ENCODE measurements at regions not wholly inside any gene's neighbourhood (a gene's known extent, or its start where the extent isn't known, plus 50 kb on each side); places are given as distances from the start of the nearest gene placed in this dataset.
"Not testable (repeated sequence)": the region's sequence is repeated elsewhere in the genome, so short reads cannot be mapped to it uniquely, and the experiment has no call there.

GRCh38 chr12:90209029-90209428 is 500.4 kb upstream of the ATP2B1 start:
- Mint-ChIP-seq H3K36me3 (peaks cover 4% of the 10 kb centered on the region), H3K27ac (no peak overlapping the region), H3K27me3 (no peaks in the 10 kb centered on the region), H3K9me3 (peaks cover 2 to 20% (median 9%) of the 10 kb centered on the region in 3 donors), H3K4me3 (peak overlapping the region in 1 of 4 donors; percentile 14), H3K4me1 (peaks cover 5 to 7% (median 6%) of the 10 kb centered on the region in 3 donors)

DNA sequence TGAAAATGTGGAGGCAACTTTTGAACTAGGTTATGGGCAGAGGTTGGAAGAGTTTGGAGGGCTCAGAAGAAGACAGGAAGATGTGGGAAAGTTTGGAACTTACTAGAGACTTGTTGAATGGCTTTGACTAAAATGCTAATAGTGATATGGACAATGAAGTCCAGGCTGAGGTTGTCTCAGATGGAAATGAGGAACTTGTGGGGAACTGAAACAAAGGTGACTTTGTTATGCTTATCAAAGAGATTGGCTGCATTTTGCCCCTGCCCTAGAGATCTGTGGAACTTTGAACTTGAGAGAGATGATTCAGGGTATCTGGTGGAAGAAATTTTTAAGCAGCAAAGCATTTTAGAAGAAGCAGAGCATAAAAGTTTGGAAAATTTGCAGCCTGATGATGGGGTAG is 499.7 kb upstream of the ATP2B1 start:
- H3K36me3 Mint-ChIP-seq, H3K4me1 Mint-ChIP-seq, H3K4me3 Mint-ChIP-seq, H3K27me3 Mint-ChIP-seq: not testable (repeated sequence)
- Mint-ChIP-seq H3K9me3 (peaks cover 3 to 20% (median 9%) of the 10 kb centered on the region in 3 donors), H3K27ac (peak overlapping the region in 1 of 3 donors; percentile 42)

GRCh38 chr12:90207799-90208198 is 499.2 kb upstream of the ATP2B1 start:
- peaks cover 4 to 20% (median 9%) of the 10 kb centered on the region in 3 donors for H3K9me3 Mint-ChIP-seq
- H3K36me3 Mint-ChIP-seq = peaks cover 4% of the 10 kb centered on the region
- H3K4me3 Mint-ChIP-seq = no peak overlapping the region
- H3K4me1 Mint-ChIP-seq = peaks cover 5 to 7% (median 6%) of the 10 kb centered on the region in 3 donors
- no peaks in the 10 kb centered on the region for H3K27me3 Mint-ChIP-seq
- no peak overlapping the region for H3K27ac Mint-ChIP-seq

- H3K36me3 Mint-ChIP-seq = peaks cover 4% of the 10 kb centered on the region
- H3K9me3 Mint-ChIP-seq = peaks cover 4 to 12% (median 6%) of the 10 kb centered on the region in 3 donors
- H3K27me3 Mint-ChIP-seq = no peaks in the 10 kb centered on the region
- H3K4me3 Mint-ChIP-seq = no peak overlapping the region
- H3K4me1 Mint-ChIP-seq = peaks cover 5 to 7% (median 6%) of the 10 kb centered on the region in 3 donors
- no peak overlapping the region for H3K27ac Mint-ChIP-seq
Observed at GRCh38 chr12:90205165-90205564, 496.5 kb upstream of the ATP2B1 start.

DNA sequence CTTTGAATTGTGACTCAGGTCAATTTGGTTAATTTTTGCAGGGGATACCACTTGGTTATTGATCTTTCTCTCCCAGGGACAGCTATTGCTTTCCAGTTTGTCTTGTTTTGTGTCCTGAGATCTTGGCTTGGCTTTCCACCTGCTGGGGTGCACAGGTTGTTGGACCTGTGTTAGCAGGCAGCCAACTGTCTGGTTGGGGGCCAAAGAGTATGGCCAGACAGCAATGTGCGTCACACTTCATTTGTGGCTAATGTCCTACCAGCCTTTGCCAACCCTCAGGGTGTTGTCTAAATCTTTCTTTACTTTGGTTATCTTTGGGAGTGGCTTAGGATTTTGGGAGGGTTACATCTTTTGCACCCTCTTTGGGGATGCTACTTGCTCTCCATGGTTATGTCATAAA is 494.9 kb upstream of the ATP2B1 start:
- no peak overlapping the region for H3K27ac Mint-ChIP-seq

DNA sequence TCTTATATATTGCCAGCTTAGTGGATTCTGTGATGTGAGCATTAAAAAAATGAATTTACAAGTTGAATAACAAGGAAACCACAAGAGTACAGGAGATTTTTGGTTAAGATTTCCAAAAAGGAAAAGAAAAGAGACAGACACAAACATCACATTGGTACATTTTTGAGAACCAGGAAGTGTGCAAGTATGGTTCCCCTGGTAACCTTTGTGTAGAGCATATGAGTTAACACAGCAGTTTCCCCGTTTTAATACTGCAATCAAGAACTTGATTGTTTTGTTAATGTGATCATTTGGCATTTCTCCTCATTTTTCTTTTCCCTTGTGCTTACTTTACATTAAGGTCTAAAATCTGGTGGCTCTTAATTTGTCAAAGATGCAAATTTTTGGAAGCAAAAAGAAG is 490.4 kb upstream of the ATP2B1 start:
- Mint-ChIP-seq H3K4me1 (peaks cover 0 to 5% (median 3%) of the 10 kb centered on the region in 3 donors), H3K9me3 (peaks cover 0 to 2% (median 0%) of the 10 kb centered on the region in 3 donors), H3K36me3 (peaks cover 3% of the 10 kb centered on the region), H3K27me3 (no peaks in the 10 kb centered on the region), H3K4me3 (no peak overlapping the region), H3K27ac (no peak overlapping the region)

More for the DNA sequence above, 494.9 kb upstream of the ATP2B1 start:
- H3K4me3 Mint-ChIP-seq = no peak overlapping the region
- no peaks in the 10 kb centered on the region for H3K27me3 Mint-ChIP-seq
- peaks cover 3% of the 10 kb centered on the region for H3K36me3 Mint-ChIP-seq
- H3K4me1 Mint-ChIP-seq = peaks cover 5 to 12% (median 7%) of the 10 kb centered on the region in 3 donors
- peaks cover 4 to 5% (median 5%) of the 10 kb centered on the region in 3 donors for H3K9me3 Mint-ChIP-seq

GRCh38 chr12:90193500-90193899 is 484.9 kb upstream of the ATP2B1 start:
- no peaks in the 10 kb centered on the region for H3K27me3 Mint-ChIP-seq
- H3K9me3 Mint-ChIP-seq = peaks cover 0 to 3% (median 0%) of the 10 kb centered on the region in 3 donors
- no peak overlapping the region for H3K4me3 Mint-ChIP-seq

GRCh38 chr12:90188857-90189256 is 480.2 kb upstream of the ATP2B1 start:
- Mint-ChIP-seq H3K4me3 (no peak overlapping the region), H3K4me1 (peaks cover 0 to 6% (median 2%) of the 10 kb centered on the region in 3 donors), H3K36me3 (no peaks in the 10 kb centered on the region), H3K27me3 (no peaks in the 10 kb centered on the region), H3K9me3 (peaks cover 0 to 5% (median 2%) of the 10 kb centered on the region in 3 donors), H3K27ac (no peak overlapping the region)

More at GRCh38 chr12:90193500-90193899, 484.9 kb upstream of the ATP2B1 start:
- H3K4me1 Mint-ChIP-seq = peaks cover 0 to 1% (median 0%) of the 10 kb centered on the region in 3 donors
- peaks cover 3% of the 10 kb centered on the region for H3K36me3 Mint-ChIP-seq
- H3K27ac Mint-ChIP-seq = no peak overlapping the region

DNA sequence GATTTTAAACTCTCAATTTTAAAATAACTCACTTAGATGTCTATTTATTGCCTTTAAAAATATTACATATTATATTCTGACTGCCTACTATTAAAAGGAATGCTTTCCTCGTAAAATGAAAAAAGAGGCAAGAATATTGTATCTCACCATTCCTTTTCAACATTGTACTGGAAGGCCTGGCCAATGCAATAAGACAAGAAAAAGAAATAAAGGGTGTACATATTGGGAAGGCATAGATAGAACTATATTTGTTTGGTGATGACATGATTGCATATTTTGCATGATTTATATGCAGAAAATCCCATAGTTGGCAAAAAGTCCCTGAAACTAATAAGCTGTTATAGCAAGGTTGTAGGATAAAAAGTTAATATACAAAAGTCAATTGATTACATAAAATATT is 474.6 kb upstream of the ATP2B1 start:
- no peak overlapping the region for H3K4me3 Mint-ChIP-seq

GRCh38 chr12:90181216-90181615 is 472.6 kb upstream of the ATP2B1 start:
- Mint-ChIP-seq H3K36me3 (peaks cover 2% of the 10 kb centered on the region), H3K27me3 (peaks cover 2% of the 10 kb centered on the region), H3K4me1 (peaks cover 0 to 3% (median under 1%) of the 10 kb centered on the region in 3 donors), H3K4me3 (no peak overlapping the region), H3K27ac (no peak overlapping the region), H3K9me3 (peaks cover 0 to 9% (median under 1%) of the 10 kb centered on the region in 3 donors)

More for the DNA sequence above, 474.6 kb upstream of the ATP2B1 start:
- Mint-ChIP-seq H3K4me1 (peaks cover 0 to 6% (median 2%) of the 10 kb centered on the region in 3 donors), H3K27me3 (peaks cover 2% of the 10 kb centered on the region), H3K9me3 (peaks cover 0 to 9% (median 2%) of the 10 kb centered on the region in 3 donors), H3K36me3 (peaks cover 2% of the 10 kb centered on the region), H3K27ac (no peak overlapping the region)

DNA sequence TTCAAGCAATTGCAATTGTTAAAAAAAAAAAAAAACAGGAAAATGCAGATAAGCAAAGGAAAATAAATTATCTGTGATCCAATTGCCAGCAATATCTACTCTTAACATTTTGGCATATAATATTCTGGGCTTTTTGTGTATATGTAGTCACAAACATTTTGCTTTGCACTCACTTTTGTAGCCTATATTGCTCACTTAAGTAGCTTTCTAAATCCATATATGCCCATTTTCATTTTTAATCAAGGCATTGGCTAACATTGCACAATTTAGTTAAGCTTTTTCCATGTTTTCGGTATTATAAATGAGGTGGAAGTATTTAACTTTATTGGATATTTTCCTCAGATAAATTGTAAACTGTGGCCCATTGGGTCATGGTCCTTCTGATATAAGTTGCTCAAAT is 466.3 kb upstream of the ATP2B1 start:
- peaks cover 1% of the 10 kb centered on the region for H3K36me3 Mint-ChIP-seq
- H3K4me3 Mint-ChIP-seq = no peak overlapping the region
- no peaks in the 10 kb centered on the region for H3K9me3 Mint-ChIP-seq
- peaks cover 2% of the 10 kb centered on the region for H3K27me3 Mint-ChIP-seq
- H3K27ac Mint-ChIP-seq = no peak overlapping the region
- no peaks in the 10 kb centered on the region for H3K4me1 Mint-ChIP-seq

DNA sequence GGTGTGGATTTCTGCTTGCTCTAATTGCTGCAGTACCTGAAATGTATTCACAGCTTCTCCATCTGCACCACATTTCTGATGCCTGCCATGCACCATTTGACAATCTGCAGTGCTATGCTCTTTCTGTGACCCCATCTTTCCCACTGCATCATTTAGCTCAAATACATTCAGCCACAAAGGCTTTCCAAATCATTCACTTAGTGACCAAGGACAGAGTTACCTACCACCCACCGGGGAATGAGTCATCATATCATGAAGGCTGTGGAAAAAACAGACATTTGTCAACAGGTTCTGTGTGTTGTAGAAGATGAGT is 465.5 kb upstream of the ATP2B1 start:
- no peak overlapping the region for H3K27ac Mint-ChIP-seq
- H3K4me3 Mint-ChIP-seq = no peak overlapping the region
- no peaks in the 10 kb centered on the region for H3K27me3 Mint-ChIP-seq
- H3K9me3 Mint-ChIP-seq = no peaks in the 10 kb centered on the region
- H3K4me1 Mint-ChIP-seq = no peaks in the 10 kb centered on the region
- no peaks in the 10 kb centered on the region for H3K36me3 Mint-ChIP-seq

GRCh38 chr12:90173499-90174197 is 465.0 kb upstream of the ATP2B1 start:
- Mint-ChIP-seq H3K27ac (no peak overlapping the region), H3K4me1 (no peaks in the 10 kb centered on the region), H3K36me3 (no peaks in the 10 kb centered on the region), H3K27me3 (no peaks in the 10 kb centered on the region), H3K4me3 (no peak overlapping the region), H3K9me3 (no peaks in the 10 kb centered on the region)

DNA sequence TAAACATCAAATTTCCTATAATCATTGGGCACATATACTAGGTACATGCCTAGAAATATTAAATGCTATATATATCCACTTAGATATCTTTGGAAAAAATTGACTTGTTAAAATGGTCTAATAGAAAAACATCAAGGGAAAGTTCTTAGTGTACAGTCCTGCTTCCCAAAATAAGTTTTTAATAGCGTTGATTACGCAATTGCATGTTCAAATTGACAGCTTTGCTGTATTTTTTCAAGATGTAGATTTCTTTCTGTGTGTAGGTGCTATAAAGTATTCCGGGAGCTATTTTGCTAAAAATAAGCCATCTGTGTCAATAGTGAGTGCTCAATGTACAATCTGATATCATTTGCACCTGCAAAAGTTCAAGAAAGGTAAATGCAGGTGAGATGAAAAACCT is 463.9 kb upstream of the ATP2B1 start:
- H3K9me3 Mint-ChIP-seq = no peaks in the 10 kb centered on the region
- no peaks in the 10 kb centered on the region for H3K27me3 Mint-ChIP-seq
- no peak overlapping the region for H3K4me3 Mint-ChIP-seq
- no peaks in the 10 kb centered on the region for H3K4me1 Mint-ChIP-seq
- no peaks in the 10 kb centered on the region for H3K36me3 Mint-ChIP-seq
- no peak overlapping the region for H3K27ac Mint-ChIP-seq

DNA sequence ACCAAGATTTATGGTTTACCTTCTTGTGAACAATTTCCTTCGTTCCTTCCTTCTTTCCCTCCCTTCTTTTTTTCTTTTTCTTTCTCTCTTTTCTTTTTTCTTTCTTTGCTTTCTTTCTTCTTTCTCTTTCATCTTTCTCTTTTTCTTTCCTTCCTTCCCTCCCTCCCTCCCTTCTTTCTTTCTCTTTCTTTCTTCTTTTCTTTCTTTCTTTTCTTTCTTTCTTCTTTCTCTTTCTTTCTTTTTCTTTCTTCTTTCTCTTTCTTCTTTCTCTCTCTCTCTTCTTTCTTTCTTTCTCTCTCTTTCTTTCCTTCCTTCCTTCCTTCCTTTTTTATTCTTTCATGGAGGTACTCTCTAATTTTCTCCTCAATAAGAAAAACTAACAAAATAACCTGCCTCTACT is 462.1 kb upstream of the ATP2B1 start:
- H3K36me3 Mint-ChIP-seq = no peaks in the 10 kb centered on the region
- H3K4me3 Mint-ChIP-seq = no peak overlapping the region
- H3K27me3 Mint-ChIP-seq = no peaks in the 10 kb centered on the region
- H3K27ac Mint-ChIP-seq = no peak overlapping the region
- peaks cover 0 to 2% (median 0%) of the 10 kb centered on the region in 3 donors for H3K4me1 Mint-ChIP-seq
- H3K9me3 Mint-ChIP-seq = no peaks in the 10 kb centered on the region

Data from IgD-negative memory B cell (primary cell).